Natural killer cell (primary cell): ENCODE measurements at regions not wholly inside any gene's neighbourhood (a gene's known extent, or its start where the extent isn't known, plus 50 kb on each side); places are given as distances from the start of the nearest gene placed in this dataset.

Experiments
- ATAC-seq, 3 donors: fragments of 150-1000 bp in 2 of 3; fragments of 200-7000 bp in 1 of 3; cut with Tn5 transposase; 1 replicate in 1 of 3; 2 replicates in 2 of 3; pipeline ENCODE4 v1.10.0; 2021; ENCODE audit warnings: mild to moderate bottlenecking in 2 of 3, moderate library complexity in 2 of 3
- DNase-seq, 2 donors: peaks; one replicate each; pipeline versions ENCODE4 v3.0.0 to v3.0.0-alpha.2; 2013 to 2021; ENCODE audit warnings: mixed read lengths in 1 of 2
- H3K27ac ChIP-seq: one replicate; pipeline ENCODE4 v1.5.1; 2013; ENCODE audit warnings: mild to moderate bottlenecking, low read length
- H3K27me3 ChIP-seq: one replicate; pipeline ENCODE4 v1.6.1; 2013; ENCODE audit warnings: low read length; ENCODE audit not compliant: control insufficient read depth, insufficient read depth
- H3K36me3 ChIP-seq: one replicate; pipeline ENCODE4 v1.6.1; 2013; ENCODE audit warnings: low read length; ENCODE audit not compliant: control insufficient read depth, insufficient read depth
- H3K4me1 ChIP-seq: one replicate; pipeline ENCODE4 v1.6.1; 2013; ENCODE audit warnings: low read length; ENCODE audit not compliant: control insufficient read depth, insufficient read depth
- H3K4me3 ChIP-seq: one replicate; pipeline ENCODE4 v1.5.1; 2013; ENCODE audit warnings: low read length
- H3K9me3 ChIP-seq: one replicate; pipeline ENCODE4 v1.6.1; 2013; ENCODE audit warnings: low read length; ENCODE audit not compliant: control insufficient read depth, insufficient read depth
- H3K27ac Mint-ChIP-seq, 2 donors: one replicate each; pipeline ENCODE4 v1.8.0; 2022; ENCODE audit warnings: mild to moderate bottlenecking in 2 of 2, mixed read lengths in 2 of 2, moderate library complexity in 1 of 2
- H3K27me3 Mint-ChIP-seq, 2 donors: one replicate each; pipeline ENCODE4 v1.8.0; 2022; ENCODE audit warnings: low read depth in 2 of 2, mixed read lengths in 2 of 2
- H3K36me3 Mint-ChIP-seq: one replicate; pipeline ENCODE4 v1.8.0; 2022; ENCODE audit warnings: mixed read lengths
- H3K4me1 Mint-ChIP-seq, 2 donors: one replicate each; pipeline ENCODE4 v1.8.0; 2022; ENCODE audit warnings: mixed read lengths in 2 of 2
- H3K4me3 Mint-ChIP-seq: one replicate; pipeline ENCODE4 v1.8.0; 2022; ENCODE audit warnings: mild to moderate bottlenecking, moderate library complexity, mixed read lengths
- H3K9me3 Mint-ChIP-seq, 2 donors: one replicate each; pipeline ENCODE4 v1.8.0; 2022; ENCODE audit warnings: mixed read lengths in 2 of 2
- CTCF ChIP-seq: fragments of 200-600 bp; IDR thresholded peaks from one replicate; pipeline ENCODE4 v1.8.0; 2022; ENCODE audit warnings: antibody characterized with exemption
- WGBS: methylation state at CpG from one replicate; pipeline ENCODE4 v1.1.7; 2013; ENCODE audit warnings: missing lambda C conversion rate; ENCODE audit not compliant: insufficient coverage; 5-methylcytosine and 5-hydroxymethylcytosine counted together
- intact Hi-C: fragments of 100-400 bp; cut with micrococcal nuclease; formaldehyde crosslinking; loops from one replicate; pipeline ENCODE4 v1.14.2; 2022

GRCh38 chr10:78568620-78569019 is 500.1 kb upstream of the ZMIZ1 start:
- Histone ChIP-seq H3K27me3 (no peaks in the 10 kb centered on the region), H3K9me3 (no peaks in the 10 kb centered on the region), H3K27ac (no peak overlapping the region), H3K4me1 (peaks cover 2% of the 10 kb centered on the region), H3K4me3 (no peak overlapping the region), H3K36me3 (no peaks in the 10 kb centered on the region)
- H3K4me1 Mint-ChIP-seq = no peaks in the 10 kb centered on the region
- 90% methylated on average over 2 of the region's 2 CpGs for WGBS
- DNase-seq = no peak
- TF ChIP-seq CTCF = no peak
- no peaks in the 10 kb centered on the region for H3K36me3 Mint-ChIP-seq
- H3K9me3 Mint-ChIP-seq = no peaks in the 10 kb centered on the region
- no peak overlapping the region for H3K4me3 Mint-ChIP-seq
- ATAC-seq = no peak
- intact Hi-C loops = no loop called here
- H3K27me3 Mint-ChIP-seq = peaks cover 4 to 6% of the 10 kb centered on the region in 2 donors
- H3K27ac Mint-ChIP-seq = no peak overlapping the region

- intact Hi-C loops = no loop called here
- no peak for ATAC-seq
- Mint-ChIP-seq H3K27me3 (peaks cover 0 to 9% of the 10 kb centered on the region in 2 donors), H3K4me3 (no peak overlapping the region), H3K9me3 (no peaks in the 10 kb centered on the region), H3K27ac (no peak overlapping the region), H3K4me1 (no peaks in the 10 kb centered on the region), H3K36me3 (no peaks in the 10 kb centered on the region)
- H3K27me3 ChIP-seq = no peaks in the 10 kb centered on the region
- peaks cover 2% of the 10 kb centered on the region for H3K4me1 ChIP-seq
- H3K27ac ChIP-seq = no peak overlapping the region
- no peak for TF ChIP-seq CTCF
- no peak for DNase-seq
- no peaks in the 10 kb centered on the region for H3K9me3 ChIP-seq
- 87% methylated on average over 7 of the region's 7 CpGs for WGBS
- H3K36me3 ChIP-seq = no peaks in the 10 kb centered on the region
- no peak overlapping the region for H3K4me3 ChIP-seq
Observed at GRCh38 chr10:78570633-78571235, 498.0 kb upstream of the ZMIZ1 start.

GRCh38 chr10:78571286-78571685 is 497.5 kb upstream of the ZMIZ1 start:
- no peaks in the 10 kb centered on the region for H3K9me3 ChIP-seq
- peaks cover 2% of the 10 kb centered on the region for H3K4me1 ChIP-seq
- H3K36me3 ChIP-seq = no peaks in the 10 kb centered on the region
- no peak overlapping the region for H3K4me3 ChIP-seq
- DNase-seq = no peak
- TF ChIP-seq CTCF = no peak
- WGBS = 93% methylated on average over 7 of the region's 7 CpGs
- no peak overlapping the region for H3K27ac ChIP-seq
- Mint-ChIP-seq H3K27ac (no peak overlapping the region), H3K36me3 (no peaks in the 10 kb centered on the region), H3K27me3 (peaks cover 0 to 9% of the 10 kb centered on the region in 2 donors), H3K9me3 (no peaks in the 10 kb centered on the region), H3K4me1 (no peaks in the 10 kb centered on the region), H3K4me3 (no peak overlapping the region)
- H3K27me3 ChIP-seq = no peaks in the 10 kb centered on the region
- intact Hi-C loops = no loop called here
- ATAC-seq = no peak

GRCh38 chr10:78571891-78572290 is 496.9 kb upstream of the ZMIZ1 start:
- Mint-ChIP-seq H3K27ac (no peak overlapping the region), H3K9me3 (no peaks in the 10 kb centered on the region), H3K36me3 (no peaks in the 10 kb centered on the region), H3K4me3 (no peak overlapping the region), H3K27me3 (peaks cover 0 to 9% of the 10 kb centered on the region in 2 donors), H3K4me1 (no peaks in the 10 kb centered on the region)
- intact Hi-C loops = no loop called here
- Histone ChIP-seq H3K4me3 (no peak overlapping the region), H3K9me3 (no peaks in the 10 kb centered on the region), H3K27ac (no peak overlapping the region), H3K36me3 (no peaks in the 10 kb centered on the region), H3K27me3 (no peaks in the 10 kb centered on the region), H3K4me1 (peaks cover 2% of the 10 kb centered on the region)
- ATAC-seq (no peak), DNase-seq (no peak)
- no peak for TF ChIP-seq CTCF
- WGBS = 69% methylated on average over 1 of the region's 1 CpG
